Smooth muscle cell (in vitro differentiated cells): ENCODE measurements at regions not wholly inside any gene's neighbourhood (a gene's known extent, or its start where the extent isn't known, plus 50 kb on each side); places are given as distances from the start of the nearest gene placed in this dataset.

ENCODE experiments used
- DNase-seq: peaks from one replicate; lab custom pipeline; 2025; ENCODE audit not compliant: unreplicated experiment; lab: John Stamatoyannopoulos, UW
- H2AFZ ChIP-seq: fragments of 200-600 bp; sonication (generic); 2 replicates; pipeline ENCODE4 v1.6.0; 2016; ENCODE audit warnings: antibody characterized with exemption, low read depth, mild to moderate bottlenecking
- H3F3A ChIP-seq: fragments of 200-600 bp; sonication (generic); 2 replicates; pipeline ENCODE4 v1.6.0; 2017; ENCODE audit warnings: antibody characterized with exemption, low read depth
- H3K27ac ChIP-seq: fragments of 200-600 bp; sonication (generic); 2 replicates; pipeline ENCODE4 v1.5.1; 2016; ENCODE audit warnings: low read depth, mild to moderate bottlenecking
- H3K27me3 ChIP-seq: fragments of 200-600 bp; sonication (generic); 2 replicates; pipeline ENCODE4 v1.6.1; 2016; ENCODE audit warnings: low read depth, mild to moderate bottlenecking
- H3K36me3 ChIP-seq: fragments of 200-600 bp; sonication (generic); 2 replicates; pipeline ENCODE4 v1.5.1; 2016; ENCODE audit warnings: low read depth
- H3K4me1 ChIP-seq: fragments of 200-600 bp; sonication (generic); 2 replicates; pipeline ENCODE4 v1.5.1; 2016; ENCODE audit warnings: low read depth
- H3K4me2 ChIP-seq: fragments of 200-600 bp; sonication (generic); 2 replicates; pipeline ENCODE4 v1.6.0; 2016; ENCODE audit warnings: mild to moderate bottlenecking
- H3K4me3 ChIP-seq: fragments of 200-600 bp; sonication (generic); 2 replicates; pipeline ENCODE4 v1.5.1; 2016; ENCODE audit warnings: mild to moderate bottlenecking
- H3K79me2 ChIP-seq: fragments of 200-600 bp; sonication (generic); 2 replicates; pipeline ENCODE4 v1.6.0; 2016; ENCODE audit warnings: low read depth, mild to moderate bottlenecking
- H3K9ac ChIP-seq: fragments of 200-600 bp; sonication (generic); 2 replicates; pipeline ENCODE4 v1.6.0; 2016; ENCODE audit warnings: low read depth
- H3K9me3 ChIP-seq: fragments of 200-600 bp; sonication (generic); replicated peaks from 2 replicates; pipeline ENCODE4 v1.5.1; 2016; ENCODE audit warnings: low read depth
- H4K20me1 ChIP-seq: fragments of 200-600 bp; sonication (generic); 2 replicates; pipeline ENCODE4 v1.6.0; 2016; ENCODE audit warnings: low read depth
- WGBS: methylation state at CpG from one replicate; pipeline ENCODE4 v1.1.7; 2016; ENCODE audit warnings: low lambda C conversion rate; 5-methylcytosine and 5-hydroxymethylcytosine counted together
- TF ChIP-seq, protein P1 (sequence below): fragments of 200-600 bp; sonication (generic); IDR thresholded peaks from 2 replicates; pipeline ENCODE4 v1.5.1; 2017; ENCODE audit warnings: borderline replicate concordance, mild to moderate bottlenecking, antibody characterized with exemption; ENCODE audit not compliant: insufficient read depth, poor library complexity, severe bottlenecking

DNA sequence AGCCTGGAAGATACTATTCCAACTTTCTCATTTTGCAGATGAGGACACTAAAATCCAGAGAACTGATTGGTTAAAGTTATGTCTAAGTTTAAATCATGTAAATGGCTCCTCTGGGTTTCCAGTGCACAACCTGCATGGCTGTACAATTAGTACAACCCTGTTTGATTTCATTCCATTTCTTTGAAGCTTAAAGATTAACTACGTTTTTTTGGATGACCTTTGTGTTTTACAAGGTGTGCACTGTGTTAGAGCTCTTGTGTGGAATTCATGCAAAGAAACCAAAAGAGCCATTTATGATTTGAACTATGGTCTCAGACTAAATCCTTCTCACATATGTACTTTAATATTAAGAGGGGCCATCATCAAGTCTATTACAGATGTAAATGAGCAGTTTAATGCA lies 149.5 kb downstream of the TMEM168 start:
- H3K27me3 ChIP-seq = no peaks in the 10 kb centered on the region
- WGBS = 58% methylated on average over 1 of the region's 1 CpG
- DNase-seq = no peak
- no peak overlapping the region for H3K4me2 ChIP-seq
- no peaks in the 10 kb centered on the region for H3K4me1 ChIP-seq
- TF ChIP-seq, protein P1, sequence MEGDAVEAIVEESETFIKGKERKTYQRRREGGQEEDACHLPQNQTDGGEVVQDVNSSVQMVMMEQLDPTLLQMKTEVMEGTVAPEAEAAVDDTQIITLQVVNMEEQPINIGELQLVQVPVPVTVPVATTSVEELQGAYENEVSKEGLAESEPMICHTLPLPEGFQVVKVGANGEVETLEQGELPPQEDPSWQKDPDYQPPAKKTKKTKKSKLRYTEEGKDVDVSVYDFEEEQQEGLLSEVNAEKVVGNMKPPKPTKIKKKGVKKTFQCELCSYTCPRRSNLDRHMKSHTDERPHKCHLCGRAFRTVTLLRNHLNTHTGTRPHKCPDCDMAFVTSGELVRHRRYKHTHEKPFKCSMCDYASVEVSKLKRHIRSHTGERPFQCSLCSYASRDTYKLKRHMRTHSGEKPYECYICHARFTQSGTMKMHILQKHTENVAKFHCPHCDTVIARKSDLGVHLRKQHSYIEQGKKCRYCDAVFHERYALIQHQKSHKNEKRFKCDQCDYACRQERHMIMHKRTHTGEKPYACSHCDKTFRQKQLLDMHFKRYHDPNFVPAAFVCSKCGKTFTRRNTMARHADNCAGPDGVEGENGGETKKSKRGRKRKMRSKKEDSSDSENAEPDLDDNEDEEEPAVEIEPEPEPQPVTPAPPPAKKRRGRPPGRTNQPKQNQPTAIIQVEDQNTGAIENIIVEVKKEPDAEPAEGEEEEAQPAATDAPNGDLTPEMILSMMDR = no peak
- no peaks in the 10 kb centered on the region for H3K36me3 ChIP-seq
- H3K4me3 ChIP-seq = no peak overlapping the region
- no peaks in the 10 kb centered on the region for H3K79me2 ChIP-seq
- no peaks in the 10 kb centered on the region for H4K20me1 ChIP-seq
- no peak overlapping the region for H2AFZ ChIP-seq
- no peak overlapping the region for H3K27ac ChIP-seq
- H3K9ac ChIP-seq = no peak overlapping the region
- no peaks in the 10 kb centered on the region for H3F3A ChIP-seq
- H3K9me3 ChIP-seq = peaks cover 4% of the 10 kb centered on the region

DNA sequence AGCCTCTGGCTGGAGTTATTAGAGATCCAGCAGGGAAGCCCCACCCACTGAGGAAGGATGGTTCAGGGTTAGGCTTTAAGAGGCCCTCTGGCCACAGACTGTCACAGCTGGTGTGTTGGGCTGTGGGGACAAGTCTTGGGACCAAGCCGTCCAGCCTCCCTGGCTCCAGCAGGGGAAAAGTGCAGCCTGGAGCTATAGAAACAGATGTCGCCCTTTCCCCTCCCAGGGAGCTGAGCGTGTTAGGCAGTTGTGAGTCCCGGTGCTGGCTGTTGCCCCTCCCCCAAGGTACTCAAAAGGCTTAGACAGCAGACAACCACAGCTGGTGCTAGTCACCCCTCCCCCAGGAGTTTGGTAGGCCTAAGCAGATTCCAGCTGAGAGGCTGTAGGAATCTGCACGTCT lies 143.4 kb downstream of the TMEM168 start:
- Histone ChIP-seq H3K79me2 (no peaks in the 10 kb centered on the region), H3K9me3 (peaks cover 10% of the 10 kb centered on the region), H3K9ac (no peak overlapping the region), H2AFZ (no peak overlapping the region), H3K4me3 (no peak overlapping the region), H3K4me1 (peaks cover 4% of the 10 kb centered on the region), H3K27ac (no peak overlapping the region), H3K4me2 (no peak overlapping the region), H4K20me1 (no peaks in the 10 kb centered on the region), H3K27me3 (no peaks in the 10 kb centered on the region), H3K36me3 (no peaks in the 10 kb centered on the region), H3F3A (no peaks in the 10 kb centered on the region)
- 24% methylated on average over 5 of the region's 5 CpGs for WGBS
- DNase-seq = no peak
- TF ChIP-seq, protein P1 = no peak

DNA sequence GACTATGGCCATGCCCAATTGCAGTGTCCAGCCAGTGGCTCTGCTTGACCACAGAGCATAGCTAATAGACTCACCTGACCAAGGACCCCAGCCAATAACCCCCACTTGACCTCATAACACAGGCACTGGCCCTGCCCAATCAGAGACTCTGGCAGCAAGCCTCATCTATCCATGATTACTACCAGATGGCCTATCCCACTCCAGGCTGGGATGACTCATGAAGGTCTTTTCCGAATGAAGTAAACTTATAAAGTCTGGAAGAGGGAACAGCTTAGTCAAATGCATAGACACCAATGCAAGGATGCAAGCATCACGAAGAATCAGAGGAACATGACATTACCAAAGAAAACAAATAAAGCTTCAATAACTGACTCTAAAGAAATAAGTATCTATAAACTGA lies 141.4 kb downstream of the TMEM168 start:
- WGBS = 91% methylated on average over 2 of the region's 2 CpGs
- H4K20me1 ChIP-seq = no peaks in the 10 kb centered on the region
- H3K27ac ChIP-seq = no peak overlapping the region

DNA sequence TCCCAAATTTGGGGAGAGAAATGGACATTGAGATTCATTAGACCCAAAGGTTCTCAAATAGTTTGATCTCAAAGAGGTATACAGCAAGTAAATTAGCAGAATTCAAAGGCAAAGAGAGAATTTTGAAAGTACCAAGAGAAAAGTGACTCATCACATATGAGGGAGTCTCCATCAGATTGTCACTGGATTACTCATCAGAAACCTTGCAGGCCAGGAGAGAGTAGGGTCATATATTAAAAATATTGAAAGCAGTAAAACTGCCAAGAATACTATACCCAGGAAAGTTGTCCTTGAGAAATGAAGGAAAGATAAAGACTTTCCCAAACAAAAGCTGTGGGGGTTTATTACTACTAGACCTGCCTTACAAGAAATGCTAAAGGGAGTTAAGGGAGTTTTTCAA lies 140.6 kb downstream of the TMEM168 start:
- Histone ChIP-seq H3K36me3 (no peaks in the 10 kb centered on the region), H3K27ac (no peak overlapping the region), H4K20me1 (no peaks in the 10 kb centered on the region), H3K27me3 (no peaks in the 10 kb centered on the region), H3K4me3 (no peak overlapping the region), H3K9me3 (peaks cover 6% of the 10 kb centered on the region), H3F3A (no peaks in the 10 kb centered on the region), H3K4me1 (peaks cover 4% of the 10 kb centered on the region), H3K4me2 (no peak overlapping the region), H3K79me2 (no peaks in the 10 kb centered on the region), H2AFZ (no peak overlapping the region), H3K9ac (no peak overlapping the region)
- no peak for DNase-seq
- TF ChIP-seq, protein P1 = no peak

More for the DNA sequence above, 141.4 kb downstream of the TMEM168 start:
- Histone ChIP-seq H3K9me3 (peaks cover 6% of the 10 kb centered on the region), H3K27me3 (no peaks in the 10 kb centered on the region), H3K4me2 (no peak overlapping the region), H3F3A (no peaks in the 10 kb centered on the region), H3K36me3 (no peaks in the 10 kb centered on the region), H2AFZ (no peak overlapping the region), H3K79me2 (no peaks in the 10 kb centered on the region), H3K9ac (no peak overlapping the region), H3K4me3 (no peak overlapping the region), H3K4me1 (peaks cover 4% of the 10 kb centered on the region)
- TF ChIP-seq, protein P1 = no peak
- DNase-seq = no peak
